HG02623 (cell line): ENCODE measurements at regions not wholly inside any gene's neighbourhood (a gene's known extent, or its start where the extent isn't known, plus 50 kb on each side); places are given as distances from the start of the nearest gene placed in this dataset.
"Not testable (repeated sequence)": the region's sequence is repeated elsewhere in the genome, so short reads cannot be mapped to it uniquely, and the experiment has no call there.

Source experiments
- ATAC-seq: cut with Tn5 transposase; IDR thresholded peaks from one replicate; pipeline ENCODE4 v1.9.1; 2021; ENCODE audit warnings: moderate library complexity; ENCODE audit not compliant: unreplicated experiment

GRCh38 chr15:79738143-79738542 is 158.7 kb downstream of the MTHFS start:
- ATAC-seq = no peak

GRCh38 chr15:79740561-79740960 is 156.3 kb downstream of the MTHFS start:
- no peak for ATAC-seq

GRCh38 chr15:79743032-79743431 is 153.8 kb downstream of the MTHFS start:
- ATAC-seq = no peak

GRCh38 chr15:79744485-79744884 is 152.3 kb downstream of the MTHFS start:
- ATAC-seq = not testable (repeated sequence)

GRCh38 chr15:79756365-79756764 is 140.4 kb downstream of the MTHFS start:
- no peak for ATAC-seq

GRCh38 chr15:79765081-79765480 is 131.7 kb downstream of the MTHFS start:
- no peak for ATAC-seq

- ATAC-seq = no peak
Measured at GRCh38 chr15:79769069-79769481, 127.7 kb downstream of the MTHFS start.

GRCh38 chr15:79769933-79770759 is 126.7 kb downstream of the MTHFS start:
- no peak for ATAC-seq

GRCh38 chr15:79773128-79773527 is 123.7 kb downstream of the MTHFS start:
- no peak for ATAC-seq

- ATAC-seq = no peak
Measured at GRCh38 chr15:79775821-79776220, 121.0 kb downstream of the MTHFS start.

GRCh38 chr15:79777916-79778315 is 118.9 kb downstream of the MTHFS start:
- ATAC-seq = no peak

- ATAC-seq = no peak
Measured at GRCh38 chr15:79778378-79778990, 118.3 kb downstream of the MTHFS start.

- no peak for ATAC-seq
Measured at GRCh38 chr15:79779746-79780145, 117.1 kb downstream of the MTHFS start.

- not testable (repeated sequence) for ATAC-seq
Measured at GRCh38 chr15:79782307-79782706, 114.5 kb downstream of the MTHFS start.
